ENCODE measurements at regions not wholly inside any gene's neighbourhood (a gene's known extent, or its start where the extent isn't known, plus 50 kb on each side); places are given as distances from the start of the nearest gene placed in this dataset.

DNA sequence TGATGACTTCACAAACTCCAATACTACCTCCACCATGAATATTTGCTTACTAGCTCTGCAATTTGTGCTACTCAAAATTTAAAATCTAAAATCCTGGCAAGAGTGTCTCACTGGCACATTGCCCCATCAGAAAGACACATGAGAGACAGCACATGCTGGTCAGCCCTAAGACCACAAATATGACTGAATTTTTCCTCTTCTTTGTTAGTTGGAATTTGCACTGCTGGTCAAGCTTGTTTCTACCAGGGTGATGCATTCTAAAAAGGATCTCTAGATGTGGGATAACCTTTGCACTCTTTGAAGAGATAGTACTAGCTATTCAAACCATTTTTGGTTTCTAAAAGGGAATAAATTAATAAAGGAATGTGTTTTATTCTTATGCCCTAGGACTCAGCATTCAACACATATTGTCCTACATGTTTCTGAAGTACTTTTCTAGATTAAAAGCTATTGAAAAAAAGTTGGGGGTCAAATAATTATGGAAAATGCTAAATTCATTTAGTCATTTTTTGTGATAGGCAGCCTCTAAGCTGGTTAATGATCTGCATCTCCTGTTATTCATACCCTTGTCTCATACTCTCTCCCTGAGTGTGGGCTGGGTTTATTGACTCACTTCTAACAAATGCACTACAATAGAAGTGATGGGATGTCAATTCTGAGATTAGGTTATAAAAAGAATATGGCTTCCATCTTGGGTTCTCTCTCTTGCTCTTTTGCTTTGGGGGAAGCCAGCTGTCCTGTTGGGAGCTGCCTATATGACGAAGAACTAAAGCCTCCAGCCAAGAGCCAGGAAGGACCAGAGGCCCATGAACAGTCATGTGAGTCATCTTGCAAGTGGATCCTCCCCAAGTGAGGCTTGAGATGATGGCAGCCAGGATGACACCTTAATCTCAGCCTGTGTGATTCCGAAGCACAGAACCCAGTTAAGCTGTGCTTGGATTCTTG is 211.5 kb upstream of the CRY1 start:
- no peak for DNase-seq (ENCODE audit: extremely low read depth, low read depth)
- no peak for TF ChIP-seq CTCF (IDR thresholded peaks at IDR 0.05; ENCODE audit: low read depth, low read length)

GRCh38 chr12:107306141-107306659 is 212.9 kb upstream of the CRY1 start:
- DNase-seq (ENCODE audit: extremely low read depth, low read depth): no peak
- TF ChIP-seq CTCF (IDR thresholded peaks at IDR 0.05; ENCODE audit: low read depth, low read length): no peak

- no peak for TF ChIP-seq CTCF (IDR thresholded peaks at IDR 0.05; ENCODE audit: low read depth, low read length)
- no peak for DNase-seq (ENCODE audit: extremely low read depth, low read depth)
These were observed 215.0 kb upstream of the CRY1 start for GRCh38 chr12:107308310-107308709.

DNA sequence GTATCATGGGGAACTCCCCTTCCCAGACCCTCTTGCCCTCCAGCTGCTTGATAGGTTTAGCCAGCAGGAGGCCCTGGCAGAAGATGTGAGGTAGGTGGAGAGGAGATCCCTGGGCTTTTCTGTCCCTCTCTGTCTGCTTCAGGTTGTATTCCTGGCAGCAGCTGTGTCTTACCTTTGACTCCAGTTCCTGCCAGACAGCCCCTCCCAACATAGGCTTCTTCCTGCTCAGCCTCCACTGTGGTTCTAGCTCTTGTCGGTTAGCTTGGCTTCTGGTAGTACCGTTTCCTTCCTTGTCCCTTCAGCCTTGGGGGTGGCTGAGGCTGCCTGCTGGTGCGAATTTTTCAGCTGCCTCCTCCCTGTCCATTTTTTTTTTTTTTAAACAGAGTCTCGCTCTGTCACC is 215.7 kb upstream of the CRY1 start:
- no peak for TF ChIP-seq CTCF (IDR thresholded peaks at IDR 0.05; ENCODE audit: low read depth, low read length)
- no peak for DNase-seq (ENCODE audit: extremely low read depth, low read depth)

DNA sequence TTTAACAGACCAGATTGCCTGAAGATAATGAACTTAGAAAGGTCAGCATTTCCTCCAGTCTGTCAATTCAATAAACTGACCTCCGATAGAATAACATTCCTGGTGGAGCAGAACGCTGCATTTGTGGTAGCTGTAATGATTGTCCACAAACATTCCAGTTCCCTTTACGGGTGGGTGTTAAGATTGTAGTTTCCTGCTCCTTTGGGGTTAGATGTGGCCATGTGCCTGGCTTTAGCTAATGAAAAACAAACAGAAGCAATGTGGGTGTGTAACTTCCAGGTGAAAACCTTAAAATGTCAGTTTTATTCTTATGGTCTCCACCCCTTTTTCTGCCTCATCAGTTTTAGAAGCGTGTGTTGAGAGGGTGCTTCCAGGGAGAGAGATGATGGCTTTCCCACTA is 217.3 kb upstream of the CRY1 start:
- DNase-seq (ENCODE audit: extremely low read depth, low read depth): no peak
- TF ChIP-seq CTCF (IDR thresholded peaks at IDR 0.05; ENCODE audit: low read depth, low read length): no peak

DNA sequence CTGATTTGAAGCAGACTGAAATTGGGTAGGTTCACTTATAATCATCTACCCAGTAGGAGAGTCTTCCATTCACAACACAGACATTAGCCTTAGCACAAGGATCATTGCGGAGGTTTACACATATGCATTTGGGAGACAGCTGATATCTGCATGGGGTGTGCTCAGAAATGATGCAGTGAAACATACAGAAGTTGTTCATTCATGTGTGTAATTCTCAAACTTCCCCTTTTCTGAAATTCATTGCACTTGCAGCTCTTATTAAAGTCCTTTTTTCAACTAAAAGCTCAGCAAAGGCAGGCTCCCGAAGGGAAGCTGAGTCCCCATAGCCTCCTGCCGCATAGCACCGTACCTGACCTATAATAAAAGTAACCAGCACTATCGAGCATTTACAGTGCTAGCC is 218.3 kb upstream of the CRY1 start:
- no peak for TF ChIP-seq CTCF (IDR thresholded peaks at IDR 0.05; ENCODE audit: low read depth, low read length)
- DNase-seq (ENCODE audit: extremely low read depth, low read depth): no peak

DNA sequence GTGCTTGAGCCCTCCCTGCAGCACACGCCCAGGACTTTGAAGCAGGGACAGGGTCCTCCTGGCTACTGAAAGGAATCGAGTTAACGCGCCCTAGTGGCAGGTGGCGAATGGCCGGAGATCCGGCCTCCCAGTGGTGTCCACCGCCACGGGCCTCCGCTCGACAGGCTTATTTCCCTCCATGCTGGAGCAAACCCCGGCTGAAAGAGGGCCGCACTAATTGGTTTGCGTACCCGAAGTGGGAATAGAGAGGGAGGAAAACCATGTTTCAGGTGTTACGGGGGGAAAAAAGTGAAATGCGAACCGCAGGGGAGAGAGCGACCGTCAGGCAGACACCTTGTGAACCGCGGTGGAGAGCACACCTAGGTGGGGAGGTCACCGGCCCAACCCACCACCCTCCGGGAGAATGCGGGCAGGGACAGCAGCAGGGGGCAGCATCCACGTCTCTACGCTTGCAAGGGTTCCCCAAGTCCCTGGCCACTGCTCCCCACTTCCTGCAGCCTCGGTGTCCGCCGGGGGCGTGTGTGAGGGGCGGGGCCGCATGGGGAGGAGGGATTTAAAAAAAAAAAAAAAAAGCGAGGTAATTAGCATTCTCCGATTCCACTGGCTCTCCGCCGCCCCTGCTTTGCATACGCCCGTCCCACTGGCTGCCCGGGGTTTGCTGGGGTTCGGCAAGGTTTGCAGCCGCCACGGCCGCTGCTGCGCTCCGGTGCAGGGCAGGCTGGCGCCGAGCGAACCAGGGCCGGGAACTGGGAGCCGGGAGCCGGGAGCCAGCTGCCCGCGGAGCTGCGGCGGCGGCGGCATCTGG is 224.6 kb upstream of the CRY1 start:
- peak; percentile 55 for DNase-seq (ENCODE audit: extremely low read depth, low read depth)
- TF ChIP-seq CTCF (IDR thresholded peaks at IDR 0.05; ENCODE audit: low read depth, low read length): no peak; the same call in none of the 2 replicates
